Bone marrow (tissue), 2 donors: ENCODE measurements at regions not wholly inside any gene's neighbourhood (a gene's known extent, or its start where the extent isn't known, plus 50 kb on each side); places are given as distances from the start of the nearest gene placed in this dataset.

Experiments
- DNase-seq, 2 donors: peaks; one replicate each; lab custom pipeline; 2025; lab: John Stamatoyannopoulos, UW

DNA sequence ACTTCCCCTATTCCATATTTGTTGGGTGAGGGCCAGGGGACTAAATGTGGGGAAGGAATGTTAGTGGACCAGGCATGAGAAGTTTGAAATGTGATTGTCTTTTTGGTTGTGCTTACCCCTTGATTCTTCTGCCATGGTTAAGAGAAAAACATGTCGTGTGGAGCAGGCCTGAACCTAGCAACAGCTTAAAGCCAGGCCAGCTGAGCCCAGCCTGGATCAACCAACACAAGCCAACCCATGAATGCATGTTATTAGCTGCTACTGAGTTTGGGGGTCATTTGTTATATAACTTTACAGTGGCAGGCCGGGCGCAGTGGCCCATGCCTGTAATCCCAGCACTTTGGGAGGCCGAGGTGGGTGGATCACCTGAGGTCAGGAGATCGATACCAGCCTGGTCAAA is 52.4 kb upstream of the TRIO start:
- no peak for DNase-seq

DNA sequence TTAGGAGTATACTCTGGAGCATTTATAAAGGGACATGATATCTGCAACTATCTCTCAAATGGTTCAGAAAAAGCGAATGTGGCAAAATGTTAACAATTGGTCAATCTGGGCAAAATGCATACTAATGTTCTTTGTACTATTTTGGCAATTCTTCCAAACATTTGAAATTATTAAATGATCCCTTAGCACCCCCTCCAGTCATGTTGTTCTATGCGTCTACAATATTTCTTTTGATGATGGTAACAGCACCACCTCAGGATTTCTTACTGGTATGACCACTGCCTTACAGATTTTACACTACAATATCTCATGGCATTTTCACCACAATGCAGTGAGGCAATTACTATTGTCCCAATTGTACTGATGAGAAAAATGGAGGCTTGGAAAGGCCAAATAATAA is 52.9 kb upstream of the TRIO start:
- no peak for DNase-seq

DNA sequence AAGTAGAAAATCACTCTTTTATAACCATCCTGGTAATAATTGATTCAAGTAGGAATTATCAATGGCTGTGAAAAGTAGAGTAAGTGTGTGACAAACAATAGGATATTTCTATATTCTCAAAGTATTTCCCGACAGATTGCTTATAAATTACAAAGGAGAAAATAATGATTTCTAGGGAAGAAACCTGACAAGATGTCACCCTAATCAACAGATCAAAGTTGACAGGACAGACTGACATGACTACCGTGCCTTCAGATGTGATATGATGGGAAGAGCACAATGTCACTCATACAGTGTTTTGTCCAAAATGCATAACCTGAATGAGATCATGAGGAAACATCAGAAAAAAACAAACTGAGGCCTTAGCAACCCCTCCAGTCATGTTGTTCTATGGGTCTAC is 53.9 kb upstream of the TRIO start:
- DNase-seq, result no peak

DNA sequence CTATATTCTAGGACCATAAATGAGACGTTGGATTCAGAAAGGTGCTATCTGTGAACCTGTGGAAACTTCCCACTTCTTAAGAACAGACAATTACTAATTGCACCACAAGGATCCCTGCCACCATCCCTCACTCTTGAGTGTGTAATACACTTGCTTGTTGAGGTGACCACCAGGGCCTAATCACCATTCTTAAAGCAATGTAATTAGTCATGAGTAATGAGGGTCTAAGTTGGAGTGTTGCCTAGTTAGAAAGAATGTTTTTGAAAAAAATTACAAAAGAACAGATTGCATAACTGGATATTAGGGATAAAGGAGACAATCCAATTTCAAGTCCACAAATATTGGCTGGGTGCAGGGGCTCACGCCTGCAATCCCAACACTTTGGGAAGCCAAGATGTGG is 56.9 kb upstream of the TRIO start:
- no peak for DNase-seq

DNA sequence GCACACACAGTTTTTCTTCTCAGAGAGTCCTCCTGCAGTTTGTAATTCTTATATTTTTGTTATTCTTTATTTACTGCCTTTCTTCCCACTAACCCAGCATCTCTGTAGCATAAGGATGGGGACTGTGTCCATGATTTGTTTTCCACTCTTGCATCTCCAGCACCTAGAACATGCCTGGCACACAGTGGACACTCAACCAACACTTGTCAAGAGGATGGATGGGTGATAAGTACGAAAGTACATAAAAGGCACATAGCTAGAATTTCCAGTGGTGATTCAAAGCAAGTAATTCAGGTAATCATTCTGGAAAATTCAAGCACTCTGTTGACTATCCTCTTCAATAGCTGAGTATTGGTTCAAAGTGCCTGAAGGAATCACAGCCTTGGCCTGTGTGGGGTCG is 60.2 kb upstream of the TRIO start:
- DNase-seq, result no peak

DNA sequence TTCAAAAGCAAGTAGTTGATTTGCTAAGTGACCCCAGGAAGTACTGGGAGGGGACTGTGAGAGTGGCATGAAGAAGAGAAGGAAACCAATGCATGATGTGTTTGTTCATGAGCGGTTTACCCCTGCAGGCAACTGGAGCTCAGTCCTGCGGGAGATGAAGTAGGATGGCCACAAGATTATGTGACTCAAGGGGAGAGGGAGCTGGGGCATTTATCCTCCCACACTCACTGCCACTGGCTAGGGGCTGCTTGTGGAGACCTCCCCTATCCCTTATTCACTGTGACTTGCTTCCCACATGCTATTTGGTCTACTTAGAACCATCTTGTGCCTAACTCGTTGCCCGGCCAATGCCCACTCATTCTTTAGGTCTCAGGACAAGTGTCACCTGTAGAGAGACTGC is 60.6 kb upstream of the TRIO start:
- DNase-seq, result no peak

DNA sequence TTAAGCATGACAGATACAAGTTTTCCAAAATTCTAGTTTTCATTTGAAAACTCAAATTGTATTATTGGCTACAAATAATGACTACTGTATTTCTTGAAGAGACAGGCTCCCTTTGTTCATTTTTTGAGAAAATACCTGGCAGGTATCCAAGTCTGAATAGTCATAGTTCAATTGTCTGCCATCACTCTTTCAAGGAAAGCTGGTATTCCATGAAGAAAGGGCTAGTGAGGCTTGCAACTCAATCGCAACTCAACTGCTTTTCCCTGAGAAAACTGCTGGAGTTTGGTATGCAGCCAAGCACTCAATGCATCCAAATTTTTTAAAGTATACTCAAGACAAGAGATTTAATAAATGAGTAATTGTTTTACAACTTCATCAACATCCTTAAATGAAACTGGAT is 61.4 kb upstream of the TRIO start:
- no peak for DNase-seq

DNA sequence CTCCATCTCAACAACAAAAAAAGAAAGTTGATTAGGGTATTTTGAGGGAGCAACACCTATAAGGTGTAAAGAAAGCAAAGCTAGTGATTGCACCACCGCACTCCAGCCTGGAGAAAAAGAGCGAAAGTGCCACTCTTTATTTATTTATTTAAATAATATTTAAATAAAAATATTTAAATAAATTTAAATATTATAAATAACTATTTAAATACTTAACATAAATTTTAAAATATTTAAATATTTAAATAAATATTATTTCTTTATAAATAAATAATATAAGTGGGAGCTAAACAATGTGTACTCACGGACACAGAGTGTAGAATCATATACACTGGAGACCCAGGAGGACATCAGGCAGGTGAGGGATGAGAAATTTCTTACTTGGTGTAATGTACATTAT is 64.4 kb upstream of the TRIO start:
- DNase-seq, result no peak

DNA sequence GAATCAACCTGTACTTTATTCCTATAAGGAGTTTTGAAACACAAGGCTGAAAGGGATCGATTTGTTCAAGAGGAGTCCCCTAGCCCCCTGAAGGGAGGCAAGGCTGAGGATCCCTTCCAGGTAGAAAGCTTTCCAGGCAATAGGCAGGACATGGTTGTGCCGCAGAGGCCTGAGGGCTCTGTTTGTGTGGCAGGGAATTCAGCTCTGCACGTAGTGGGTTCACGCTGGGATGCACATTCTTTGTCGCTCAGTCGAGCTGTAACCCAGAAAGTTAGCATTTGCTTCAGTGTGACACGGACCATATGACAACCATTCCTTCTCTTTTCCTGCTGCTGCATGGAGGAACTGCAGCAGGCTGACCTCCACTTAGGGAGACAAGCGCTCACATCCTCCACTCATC is 65.6 kb upstream of the TRIO start:
- no peak for DNase-seq

DNA sequence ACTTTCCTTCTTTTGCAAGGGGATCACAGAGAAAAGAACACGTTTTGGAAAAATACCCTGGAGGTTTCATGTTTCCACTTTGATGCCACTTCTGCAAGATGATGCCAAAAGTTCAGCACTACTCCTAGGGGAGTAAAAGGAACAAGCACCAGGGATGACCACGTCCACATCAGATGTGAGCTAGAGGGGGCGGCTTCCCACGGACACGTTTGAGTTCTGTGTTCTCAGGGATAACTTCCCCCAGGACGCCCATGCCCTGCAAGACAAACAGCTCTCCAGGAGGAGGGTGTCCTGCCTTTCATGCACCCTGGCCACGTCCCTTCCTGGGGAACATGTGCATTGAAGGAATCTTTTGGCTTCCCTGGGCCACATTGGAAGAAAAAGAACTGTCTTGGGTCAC is 66.6 kb upstream of the TRIO start:
- DNase-seq, result no peak

DNA sequence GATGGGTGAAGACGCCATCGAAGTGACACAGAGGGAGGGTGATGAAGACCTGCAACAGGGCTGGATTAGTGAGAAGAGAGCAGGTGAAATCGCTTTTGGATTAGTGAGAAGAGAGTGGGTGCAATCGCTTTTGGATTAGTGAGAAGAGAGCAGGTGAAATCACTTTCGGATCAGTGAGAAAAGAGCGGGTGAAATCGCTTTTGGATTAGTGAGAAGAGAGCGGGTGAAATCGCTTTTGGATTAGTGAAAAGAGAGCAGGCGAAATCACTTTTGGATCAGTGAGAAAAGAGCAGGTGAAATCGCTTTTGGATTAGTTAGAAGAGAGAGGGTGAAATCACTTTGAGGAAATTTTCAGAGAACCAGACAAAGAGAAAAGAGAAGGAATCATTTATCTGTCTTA is 67.2 kb upstream of the TRIO start:
- DNase-seq, result no peak

DNA sequence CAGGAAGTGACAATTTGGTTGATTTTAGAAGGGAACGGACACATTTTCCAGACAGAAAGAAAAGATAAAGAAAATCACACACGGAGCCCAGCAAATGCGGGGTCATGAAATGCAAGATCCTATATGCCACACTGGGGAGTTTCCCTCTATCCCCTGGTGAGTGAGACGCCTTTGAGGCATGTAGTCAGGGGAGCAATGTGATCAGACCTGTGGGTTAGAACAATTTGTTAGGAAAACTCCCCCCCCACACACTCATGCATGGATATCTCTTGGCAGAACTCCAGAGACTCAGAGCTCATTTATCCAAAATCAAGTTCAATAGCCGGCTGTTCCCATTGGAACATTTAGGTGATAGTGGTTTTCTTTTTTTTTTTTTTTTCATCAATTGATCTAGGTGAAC is 71.7 kb upstream of the TRIO start:
- DNase-seq, result no peak

DNA sequence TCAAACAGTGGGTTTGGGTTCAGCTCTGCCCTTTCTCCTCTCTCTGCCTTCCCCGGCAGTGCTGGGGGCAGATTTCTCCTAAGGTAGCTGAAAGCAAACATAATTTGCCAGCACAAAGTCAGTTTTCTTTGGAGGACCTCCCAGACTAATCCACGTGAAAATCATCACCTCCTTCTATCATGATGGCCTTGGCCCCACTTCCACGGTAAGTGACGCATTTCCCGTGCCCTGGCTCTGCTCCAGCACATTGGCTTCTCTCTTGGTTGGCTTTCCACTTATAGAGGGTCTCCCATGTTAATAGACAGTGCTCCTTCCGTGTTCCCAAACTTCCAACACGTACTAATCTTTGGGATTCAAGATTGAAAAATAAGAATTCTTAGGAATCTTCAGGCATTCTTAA is 74.1 kb upstream of the TRIO start:
- DNase-seq, result no peak

DNA sequence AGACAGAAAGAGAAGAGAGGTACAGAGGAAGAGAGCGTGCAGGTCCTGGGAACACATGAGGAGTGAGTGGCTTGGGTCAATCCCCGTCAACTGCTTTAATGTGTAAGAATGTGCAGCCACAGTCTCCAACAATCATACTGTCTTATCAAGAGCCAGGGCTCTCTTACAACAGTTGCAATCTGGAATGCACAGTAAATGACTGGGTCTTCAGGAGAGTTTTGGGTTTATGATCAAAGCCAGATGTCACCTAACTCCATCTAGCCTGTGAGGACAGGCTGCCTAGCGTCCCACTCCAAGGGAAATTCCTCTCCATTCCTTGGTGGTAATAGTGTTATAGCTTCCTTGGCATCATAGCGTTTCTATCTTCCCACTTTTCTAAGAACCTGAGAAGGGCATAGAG is 75.0 kb upstream of the TRIO start:
- no peak for DNase-seq

DNA sequence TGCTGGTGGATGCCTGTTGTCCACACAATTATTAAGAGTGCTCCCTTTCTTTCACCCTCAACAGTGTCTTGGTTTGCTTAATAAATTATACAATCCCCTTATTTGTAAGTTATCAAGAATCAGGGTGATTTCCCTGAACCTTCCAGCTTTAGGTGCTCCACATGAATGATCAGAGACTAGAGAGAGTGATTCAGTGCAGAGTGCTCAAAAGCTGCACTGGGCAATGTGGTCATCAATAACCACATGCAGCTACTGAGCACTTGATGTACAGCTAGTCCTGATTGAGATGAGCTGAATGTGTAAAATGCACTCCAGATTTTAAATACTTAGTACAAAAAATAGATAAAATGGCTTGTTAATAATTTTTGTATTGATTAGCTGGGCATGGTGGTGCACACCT is 76.8 kb upstream of the TRIO start:
- DNase-seq, result no peak

DNA sequence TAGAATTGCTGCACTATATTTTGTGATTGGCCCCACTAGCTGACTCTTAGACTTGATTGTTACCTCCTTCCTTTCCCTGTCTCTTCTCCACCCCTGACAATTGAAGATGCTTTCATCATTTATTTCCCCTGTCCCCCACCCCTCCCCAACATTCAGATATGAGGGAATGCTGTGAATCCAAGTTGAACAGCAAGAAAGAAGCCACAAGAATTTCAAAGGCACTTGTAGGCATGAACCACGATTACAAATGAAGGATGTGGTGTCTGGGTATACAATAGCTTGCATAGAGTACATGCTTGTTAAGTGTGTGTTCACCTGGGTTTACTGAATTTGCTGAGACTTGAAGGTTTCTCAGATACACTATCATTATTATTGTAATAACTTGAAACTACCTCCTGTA is 78.3 kb upstream of the TRIO start:
- DNase-seq, result no peak

DNA sequence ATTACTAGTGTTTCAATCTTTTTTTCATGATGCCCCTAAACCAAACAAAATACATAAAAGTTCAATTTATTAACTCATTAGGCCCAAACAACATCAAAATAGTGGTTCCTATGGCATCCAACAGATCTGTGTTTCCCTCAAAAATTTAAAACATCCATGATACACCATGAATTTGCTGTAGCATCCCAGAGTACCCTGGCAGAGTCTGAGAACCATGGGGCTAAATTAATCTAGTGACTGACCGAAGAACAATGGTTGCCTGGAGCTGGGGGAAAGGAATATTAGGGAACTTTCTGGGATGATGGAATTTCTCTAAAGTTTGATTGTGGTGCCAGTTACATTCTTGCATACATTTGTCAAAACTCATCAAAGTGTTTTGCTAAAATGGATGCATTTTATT is 79.5 kb upstream of the TRIO start:
- DNase-seq, result no peak

DNA sequence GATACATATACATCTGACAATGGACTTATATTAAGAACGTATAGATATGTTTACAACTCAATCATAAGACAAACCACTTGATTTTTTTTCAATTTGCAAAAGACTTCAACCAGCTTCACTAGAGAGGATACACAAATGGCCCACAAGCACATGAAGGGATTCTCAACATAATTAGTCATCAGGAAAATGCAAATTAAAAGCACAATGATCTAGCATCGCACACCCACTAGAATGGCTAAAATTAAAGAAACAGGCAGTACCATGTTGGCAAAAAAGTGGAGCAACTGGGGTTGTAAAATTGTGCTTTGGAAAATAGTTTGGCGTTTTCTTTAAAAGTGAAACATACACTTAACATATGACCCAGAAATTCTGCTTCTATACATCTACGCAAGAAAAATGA is 80.0 kb upstream of the TRIO start:
- no peak for DNase-seq

DNA sequence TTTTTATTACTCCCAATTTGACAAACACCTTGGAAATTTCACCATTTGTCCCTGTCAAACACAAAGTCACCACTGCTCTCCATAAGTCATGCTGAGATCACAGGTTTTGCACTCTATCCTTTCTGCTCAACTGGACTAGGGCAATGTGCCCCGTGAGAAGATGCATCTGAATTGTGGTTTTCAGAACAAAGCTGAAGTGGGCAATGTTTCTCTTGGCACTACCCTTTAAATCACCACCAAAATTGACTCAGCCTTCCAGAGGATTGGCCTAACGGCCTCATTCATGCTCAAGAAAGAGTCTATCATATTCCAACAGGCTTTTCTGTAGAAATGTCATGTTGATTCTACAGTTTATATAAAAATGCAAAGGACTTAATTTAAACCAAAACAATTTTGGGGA is 81.0 kb upstream of the TRIO start:
- DNase-seq, result no peak

DNA sequence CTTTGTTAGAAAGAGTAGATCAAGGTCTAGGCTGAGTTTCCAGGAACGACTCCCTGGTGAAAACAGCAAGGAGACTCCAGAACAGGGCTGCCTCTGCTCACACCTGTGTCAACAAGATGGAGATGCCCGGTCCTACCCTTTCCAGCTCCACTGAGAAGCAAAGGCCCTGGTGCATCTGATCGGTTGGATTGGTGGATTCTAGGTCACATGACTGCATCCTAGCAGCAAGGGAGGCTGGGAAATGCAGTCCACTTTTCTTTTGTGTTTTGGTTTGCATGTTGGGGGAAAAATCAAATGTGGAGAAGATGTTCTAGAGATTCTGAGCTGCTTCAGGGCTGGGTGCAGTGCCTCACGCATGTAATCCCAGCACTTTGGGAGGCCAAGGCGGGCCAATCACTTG is 82.0 kb upstream of the TRIO start:
- no peak for DNase-seq

DNA sequence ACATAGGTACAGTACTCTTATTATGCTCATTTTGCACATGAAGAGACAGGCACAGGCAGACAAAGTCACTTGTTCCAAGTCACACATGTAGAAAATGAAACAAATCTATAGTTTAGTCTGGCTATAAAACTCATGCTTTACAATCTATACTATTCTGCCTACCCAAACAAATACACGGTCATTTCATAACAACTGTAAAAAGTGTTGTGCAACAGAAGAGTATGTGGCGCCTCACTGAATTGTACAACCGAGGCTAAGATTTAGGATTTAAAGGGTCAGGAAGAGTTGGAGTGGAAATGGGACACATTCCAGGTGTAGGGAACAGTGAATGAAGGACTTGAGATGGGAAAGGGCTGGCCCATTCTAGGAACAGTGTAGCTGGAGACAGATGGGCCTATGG is 82.9 kb upstream of the TRIO start:
- no peak for DNase-seq

DNA sequence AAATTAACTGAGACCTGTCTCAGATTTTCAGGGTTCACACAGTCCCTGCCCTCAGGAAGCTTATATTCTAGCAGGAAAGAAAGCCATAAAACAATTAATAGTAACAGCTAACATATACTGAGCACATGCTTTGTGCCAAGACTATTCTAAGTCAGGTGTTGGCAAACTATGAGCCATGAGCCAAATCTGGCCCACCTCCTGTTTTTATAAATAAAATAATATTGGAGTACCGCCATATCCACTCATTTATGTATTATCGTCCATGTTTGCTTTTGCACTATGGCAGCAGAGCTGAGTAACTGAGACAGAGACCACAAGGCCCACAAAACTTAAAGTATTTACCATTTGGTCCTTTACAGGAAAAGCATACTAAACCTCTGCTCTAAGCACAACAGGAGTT is 83.3 kb upstream of the TRIO start:
- no peak for DNase-seq

DNA sequence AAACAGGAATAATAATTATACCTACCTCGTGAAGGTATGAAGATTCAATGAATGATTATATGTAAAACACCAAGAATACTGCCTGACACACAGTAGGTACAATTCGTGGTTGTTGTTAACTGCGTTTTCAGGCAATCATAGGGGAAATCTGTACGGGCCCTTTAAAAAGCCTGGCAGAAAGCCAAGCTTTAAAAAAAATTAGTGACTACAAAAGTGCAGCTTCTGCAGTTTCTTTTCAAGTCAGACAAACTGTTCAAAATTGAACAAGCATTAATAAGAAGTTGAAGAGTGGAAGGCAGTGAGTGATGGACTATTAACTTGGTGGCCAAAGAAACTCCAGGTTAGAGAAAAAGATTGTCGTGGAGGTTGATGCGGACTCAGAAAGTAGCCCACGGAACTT is 85.9 kb upstream of the TRIO start:
- no peak for DNase-seq

DNA sequence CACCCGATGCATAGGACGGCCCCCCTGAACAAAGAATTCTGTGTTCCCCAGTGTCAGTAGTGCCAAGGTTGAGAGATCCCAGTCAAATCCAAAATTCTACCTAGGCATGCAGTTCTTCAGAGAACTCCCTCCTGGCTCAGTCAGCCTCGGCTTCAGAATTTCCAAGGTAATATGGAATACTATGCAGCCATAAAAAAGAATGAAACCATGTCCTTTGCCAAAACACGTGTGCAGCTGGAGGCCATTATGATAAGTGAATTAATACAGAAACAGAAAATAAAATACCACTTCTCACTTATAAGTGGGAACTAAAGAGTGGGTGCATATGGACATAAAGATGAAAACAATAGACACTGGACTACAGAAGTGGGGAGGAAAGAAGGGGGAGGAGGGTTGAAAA is 87.1 kb upstream of the TRIO start:
- DNase-seq, result no peak
